NCI-H1105 (cell line): ENCODE measurements at regions not wholly inside any gene's neighbourhood (a gene's known extent, or its start where the extent isn't known, plus 50 kb on each side); places are given as distances from the start of the nearest gene placed in this dataset.
"Not testable (repeated sequence)": the region's sequence is repeated elsewhere in the genome, so short reads cannot be mapped to it uniquely, and the experiment has no call there.

Source experiments
- DNase-seq: peaks from one replicate; lab custom pipeline; 2025; lab: John Stamatoyannopoulos, UW

GRCh38 chr5:120344181-120344580 lies 119.9 kb upstream of the PRR16 start:
- no peak for DNase-seq

DNA sequence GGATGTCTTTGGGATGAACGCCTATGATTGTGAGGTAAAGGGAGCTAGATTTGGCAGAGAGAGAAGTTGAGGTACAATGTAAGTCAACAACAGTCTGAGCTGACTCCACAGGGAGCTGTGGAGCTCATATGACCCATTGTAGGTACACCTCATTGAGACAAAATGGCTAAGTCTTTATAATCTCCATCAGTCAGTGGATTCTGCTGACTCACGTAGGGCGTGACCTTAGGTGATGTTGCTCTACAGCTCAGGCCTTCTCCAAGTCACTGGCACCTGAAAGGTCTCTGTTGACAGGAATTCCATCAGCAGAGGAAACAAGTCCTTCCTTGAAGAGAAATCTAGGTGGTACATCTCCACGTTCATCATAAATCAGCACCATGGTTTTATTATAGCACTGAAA lies 118.2 kb upstream of the PRR16 start:
- no peak for DNase-seq

- DNase-seq: not testable (repeated sequence)
These were observed 113.0 kb upstream of the PRR16 start for GRCh38 chr5:120351071-120351470.

- DNase-seq: no peak
These were observed 110.0 kb upstream of the PRR16 start for GRCh38 chr5:120354126-120354525.

GRCh38 chr5:120358949-120359348 lies 105.2 kb upstream of the PRR16 start:
- DNase-seq: no peak

GRCh38 chr5:120361941-120362340 lies 102.2 kb upstream of the PRR16 start:
- DNase-seq: no peak

GRCh38 chr5:120362426-120362825 lies 101.7 kb upstream of the PRR16 start:
- DNase-seq: no peak

DNA sequence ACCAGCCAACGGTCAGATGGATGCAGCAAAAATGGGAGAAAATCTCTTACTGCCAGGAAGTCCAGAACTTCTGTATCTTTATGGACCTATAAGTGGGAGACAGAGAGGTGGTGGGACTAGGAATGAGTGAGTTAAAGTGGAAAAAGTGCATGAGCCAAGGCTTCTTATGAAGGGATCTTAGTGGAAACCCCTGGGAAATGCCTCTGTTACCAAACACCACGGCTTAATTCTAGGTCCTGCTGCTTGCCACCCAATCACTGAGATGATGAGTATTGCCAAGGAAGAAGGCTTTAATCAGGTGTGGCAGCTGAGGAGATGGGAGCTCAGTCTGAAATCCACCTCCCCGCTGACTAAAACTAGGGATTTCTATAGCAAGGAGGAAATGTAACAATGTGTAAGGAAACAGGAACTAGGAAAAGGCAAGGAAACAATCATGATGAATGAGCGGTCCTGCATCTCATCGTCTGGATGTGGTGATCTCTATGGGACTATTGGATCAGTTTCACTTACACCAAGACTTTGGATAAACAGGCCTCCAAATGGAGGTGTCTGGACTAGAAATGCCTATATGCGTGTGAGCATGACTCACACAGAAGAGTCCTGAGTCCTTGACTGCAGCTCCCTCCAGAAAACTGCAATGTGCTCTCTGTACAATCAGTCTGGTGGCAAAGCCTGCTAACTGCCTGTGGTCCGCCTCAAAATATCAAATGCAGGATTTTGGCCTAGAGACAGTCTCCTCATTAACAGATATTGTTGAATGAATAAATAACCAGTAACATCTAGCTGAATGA lies 98.2 kb upstream of the PRR16 start:
- DNase-seq: no peak

- no peak for DNase-seq
These were observed 96.0 kb upstream of the PRR16 start for GRCh38 chr5:120367896-120368634.

DNA sequence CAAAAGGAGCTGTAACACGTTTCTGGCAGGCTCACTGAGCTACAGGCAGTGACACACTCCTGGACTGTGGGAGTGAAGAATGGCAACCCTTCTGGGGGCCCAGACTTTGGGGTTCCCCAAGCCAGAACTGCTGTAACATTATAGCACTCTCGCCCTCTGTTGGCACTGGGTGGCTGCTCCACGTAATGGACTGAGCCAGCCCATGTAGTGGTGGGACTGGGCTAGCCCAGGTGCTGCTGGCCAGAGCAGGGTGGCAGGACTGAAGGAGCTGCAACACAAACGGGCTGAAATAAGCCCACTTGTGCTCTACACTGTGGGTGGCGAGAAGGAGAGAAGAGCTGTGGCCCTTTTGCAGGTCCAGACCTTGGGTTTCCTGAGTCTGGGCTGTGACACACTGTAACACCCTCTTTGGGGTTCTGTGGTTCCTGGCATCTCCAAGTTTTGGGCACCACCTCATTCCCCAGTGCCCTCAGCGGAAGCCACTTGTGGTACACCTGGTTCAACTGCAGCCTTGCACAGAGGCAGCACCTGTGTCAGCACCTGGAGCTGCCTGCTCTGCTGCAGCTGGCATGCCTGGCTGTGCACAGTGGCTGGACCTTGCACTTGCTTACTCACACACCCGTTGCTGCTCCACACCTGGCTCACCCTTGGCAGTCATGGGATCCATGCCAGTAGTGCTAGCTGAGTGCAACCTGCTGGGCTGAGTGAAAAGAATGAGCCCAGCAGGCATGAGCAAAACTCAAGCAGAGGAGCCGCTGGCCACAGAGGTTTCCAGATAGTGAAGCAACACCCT lies 95.0 kb upstream of the PRR16 start:
- no peak for DNase-seq

DNA sequence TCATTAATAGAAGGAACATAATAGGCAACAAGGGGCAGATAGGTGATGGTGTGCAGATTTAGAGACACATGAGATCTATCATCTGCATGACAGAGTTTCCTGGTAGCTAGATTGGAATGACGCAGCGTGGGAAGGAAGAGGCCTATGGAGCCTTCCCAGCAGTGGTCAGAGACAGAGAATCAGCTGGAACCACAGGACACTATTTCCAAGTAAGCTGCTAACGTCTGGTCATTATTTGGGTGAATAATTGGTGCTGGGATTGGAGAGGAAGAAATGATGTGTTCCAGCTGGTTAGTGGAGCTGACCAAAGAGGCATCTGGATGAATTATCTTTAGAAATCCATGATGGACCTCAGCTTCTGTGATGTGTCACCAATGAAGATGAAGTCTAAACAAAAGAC lies 91.2 kb upstream of the PRR16 start:
- no peak for DNase-seq

DNA sequence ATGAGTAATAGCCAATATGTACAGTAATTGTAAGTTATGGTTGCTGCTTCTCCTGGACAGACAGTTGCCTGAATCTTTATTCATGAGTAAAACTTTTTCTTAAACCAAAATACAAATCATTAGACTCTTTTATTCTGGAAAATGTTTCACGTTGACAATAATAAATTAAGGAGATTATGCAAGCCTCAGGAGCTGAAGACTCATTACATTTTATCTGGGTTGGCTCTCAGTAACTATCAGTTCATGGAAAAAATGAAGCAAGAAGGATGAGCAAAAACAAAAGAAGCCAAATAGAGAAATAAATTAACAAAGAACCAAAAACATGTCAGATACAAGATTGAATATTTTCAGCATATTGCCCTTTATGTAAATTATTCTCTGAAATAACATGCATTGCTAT lies 88.9 kb upstream of the PRR16 start:
- no peak for DNase-seq

DNA sequence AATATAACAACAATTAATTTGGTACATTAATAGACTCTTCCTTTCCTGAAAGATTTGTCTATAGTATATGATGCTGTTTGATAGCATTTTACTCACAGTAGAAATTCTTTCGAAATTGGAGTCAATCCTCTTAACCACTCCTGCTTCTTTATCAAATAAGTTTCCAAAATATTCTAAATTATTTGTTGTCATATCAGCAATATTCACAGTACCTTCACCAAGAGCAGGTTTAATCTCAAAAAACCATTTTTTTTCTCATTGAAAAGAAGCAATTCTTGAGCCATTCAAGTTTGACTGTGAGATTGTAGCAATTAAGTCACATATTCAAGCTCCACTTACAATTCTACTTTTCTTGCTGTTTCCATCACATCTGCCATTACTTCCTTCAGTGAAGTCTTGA lies 83.5 kb upstream of the PRR16 start:
- DNase-seq: no peak

GRCh38 chr5:120382833-120383232 lies 81.3 kb upstream of the PRR16 start:
- no peak for DNase-seq

DNA sequence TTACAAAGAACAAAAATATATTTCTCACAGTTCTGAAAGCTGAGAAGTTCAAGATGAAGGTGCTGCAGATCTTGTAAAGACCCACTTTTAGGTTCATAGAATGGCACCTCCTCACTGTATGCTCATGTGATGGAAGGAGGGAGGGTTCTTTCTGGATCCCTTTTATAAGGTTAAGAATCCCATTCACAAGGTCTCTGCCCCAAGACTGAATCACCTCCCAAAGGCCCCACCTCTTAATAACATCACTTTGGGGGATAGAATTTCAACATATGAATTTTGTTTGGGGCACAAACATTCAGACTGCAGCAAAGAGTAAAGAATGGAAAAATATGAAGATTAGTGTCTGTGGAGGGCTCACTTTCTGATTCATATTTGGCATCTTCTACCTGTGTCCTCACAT lies 77.1 kb upstream of the PRR16 start:
- no peak for DNase-seq

- DNase-seq: no peak
These were observed 75.9 kb upstream of the PRR16 start for GRCh38 chr5:120388016-120388781.

- DNase-seq: no peak
These were observed 69.8 kb upstream of the PRR16 start for GRCh38 chr5:120394259-120394658.

DNA sequence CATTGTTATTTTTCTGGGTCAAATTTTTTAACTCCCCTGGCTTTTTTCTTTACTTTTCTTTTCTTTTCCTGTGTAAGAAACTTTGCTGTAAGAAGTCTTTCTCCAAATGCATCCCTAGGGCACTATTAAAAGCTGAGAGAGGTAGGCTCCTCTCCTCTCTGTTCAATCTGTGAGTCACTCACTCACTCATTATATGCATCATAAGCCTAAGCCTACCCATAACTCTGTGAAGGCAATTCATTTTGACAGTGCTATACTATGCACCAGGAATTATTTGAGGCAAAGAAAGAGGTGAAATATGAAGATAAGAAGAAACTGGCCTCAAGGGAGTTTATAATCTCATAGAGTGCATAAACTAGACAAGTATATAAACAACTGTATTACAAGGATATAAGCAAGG lies 67.9 kb upstream of the PRR16 start:
- DNase-seq: no peak

GRCh38 chr5:120400356-120400755 lies 63.7 kb upstream of the PRR16 start:
- no peak for DNase-seq

DNA sequence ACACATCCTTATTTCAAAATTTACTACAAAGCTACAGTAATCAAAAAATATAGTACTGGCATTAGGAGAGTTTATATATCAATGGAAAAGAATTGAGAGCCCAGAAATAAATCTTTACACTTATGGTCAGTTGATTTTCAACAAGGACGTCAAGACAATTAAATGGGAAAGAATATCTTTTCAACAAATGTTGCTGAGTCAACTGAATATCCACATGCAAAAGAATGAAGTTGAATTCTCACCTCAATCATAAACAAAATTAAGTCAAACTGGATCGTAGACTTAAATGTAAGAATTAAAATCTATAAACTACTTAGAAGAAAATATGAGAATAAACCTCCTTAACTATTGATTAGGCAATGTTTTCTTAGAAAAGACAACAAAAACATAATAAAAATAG lies 61.5 kb upstream of the PRR16 start:
- DNase-seq: no peak

- no peak for DNase-seq
These were observed 58.7 kb upstream of the PRR16 start for GRCh38 chr5:120405286-120405864.

DNA sequence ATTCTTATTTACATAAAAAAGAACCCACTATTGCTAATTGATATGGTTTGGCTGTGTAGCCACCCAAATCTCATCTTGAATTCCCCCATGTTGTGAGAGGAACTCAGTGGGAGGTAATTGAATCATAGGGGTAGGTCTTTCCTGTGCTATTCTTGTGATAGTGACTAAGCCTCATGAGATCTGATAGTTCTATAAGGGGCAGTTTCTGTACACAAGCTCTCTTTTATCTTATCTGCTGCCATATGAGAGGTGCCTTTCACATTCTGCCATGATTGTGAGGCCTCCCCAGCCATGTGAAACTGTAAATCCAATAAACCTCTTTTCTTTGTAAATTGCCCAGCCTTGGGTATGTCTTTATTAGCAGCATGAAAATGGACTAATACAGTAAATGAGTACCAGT lies 58.2 kb upstream of the PRR16 start:
- DNase-seq: no peak
